HCT116 (cell line): ENCODE measurements at regions not wholly inside any gene's neighbourhood (a gene's known extent, or its start where the extent isn't known, plus 50 kb on each side); places are given as distances from the start of the nearest gene placed in this dataset.
"Not testable (repeated sequence)": the region's sequence is repeated elsewhere in the genome, so short reads cannot be mapped to it uniquely, and the experiment has no call there.

Experiments used
- ATAC-seq: fragments of 200-7000 bp; cut with Tn5 transposase; 2 replicates; pipeline ENCODE4 v1.9.1; 2020; ENCODE audit warnings: mild to moderate bottlenecking, moderate library complexity
- BruUV-seq: library from RNA; stranded (reverse); fragments of 400-500 nt; replicated peaks from 2 replicates; lab custom pipeline; 2021; lab: Mats Ljungman, UMichigan
- CTCF ChIA-PET: fragments of 300-600 bp; sonication (Branson Sonifier 250); formaldehyde crosslinking; loops from one replicate; lab custom pipeline; 2021; ENCODE audit warnings: antibody characterized with exemption; lab: Charles Lee
- POLR2A ChIA-PET: fragments of 300-600, 350-600 bp; sonication (Branson Sonifier 250); formaldehyde crosslinking; loops from one replicate; lab custom pipeline; 2021; ENCODE audit warnings: antibody characterized with exemption; lab: Charles Lee
- RAD21 ChIA-PET, 2 experiments: fragments of 300-600 bp; sonication (Branson Sonifier 250); formaldehyde crosslinking; loops; one replicate each; lab custom pipeline; 2023; ENCODE audit warnings: low total read pairs in 2 of 2; ENCODE audit not compliant: uncharacterized antibody in 2 of 2, unreplicated experiment in 2 of 2, low non-redundant PET in 1 of 2; lab: Charles Lee
- DNase-seq: peaks from one replicate; pipeline ENCODE4 v3.0.0-alpha.2; 2010; ENCODE audit warnings: low read depth, low spot score
- H2AFZ ChIP-seq: fragments of 200-600 bp; shearing (Covaris generic), sonication (generic); 2 replicates; pipeline ENCODE4 v1.6.1; 2017; ENCODE audit warnings: low read depth, mixed run types, mixed read lengths, antibody characterized with exemption, low read length; ENCODE audit not compliant: poor library complexity, severe bottlenecking
- H3K27ac ChIP-seq: 2 replicates; pipeline ENCODE4 v1.5.1; 2012; ENCODE audit warnings: low read depth, low read length
- H3K27me3 ChIP-seq: fragments of 200-600 bp; sonication (generic); 2 replicates; pipeline ENCODE4 v1.6.1; 2016; ENCODE audit warnings: mixed run types, low read length, mixed read lengths; ENCODE audit not compliant: insufficient read depth
- H3K36me3 ChIP-seq, 2 experiments: fragments of 200-500 bp in 1 of 2; fragments of 200-600 bp in 1 of 2; sonication (Bioruptor generic) in 1 of 2; sonication (generic) in 1 of 2; 2 replicates each; pipeline versions ENCODE4 v1.5.1 to v1.6.1; 2014 to 2016; ENCODE audit warnings: low read length in 2 of 2, inconsistent platforms in 1 of 2, mixed read lengths in 1 of 2, mixed run types in 1 of 2; ENCODE audit not compliant: insufficient read depth in 2 of 2, control insufficient read depth in 1 of 2
- H3K4me1 ChIP-seq, 2 experiments: fragments of 200-600 bp in 1 of 2; sonication (generic) in 1 of 2; 2 replicates each; pipeline versions ENCODE4 v1.5.1 to v1.6.1; 2012 to 2017; ENCODE audit warnings: low read length in 2 of 2, inconsistent platforms in 1 of 2, mild to moderate bottlenecking in 1 of 2, mixed read lengths in 1 of 2, mixed run types in 1 of 2, moderate library complexity in 1 of 2; ENCODE audit not compliant: insufficient read depth in 2 of 2, control insufficient read depth in 1 of 2
- H3K4me2 ChIP-seq: fragments of 200-600 bp; sonication (generic); 2 replicates; pipeline ENCODE4 v1.6.1; 2017; ENCODE audit warnings: mixed run types, low read length, mixed read lengths
- H3K4me3 ChIP-seq, 2 experiments: fragments of 200-600 bp in 1 of 2; sonication (generic) in 1 of 2; replicated peaks in 1 of 2; 2 replicates each; pipeline ENCODE4 v1.5.1; 2011 to 2016; ENCODE audit warnings: low read length in 2 of 2, control low read depth in 1 of 2, low read depth in 1 of 2, mild to moderate bottlenecking in 1 of 2, mixed read lengths in 1 of 2, mixed run types in 1 of 2
- H3K79me2 ChIP-seq: fragments of 200-600 bp; sonication (generic); 2 replicates; pipeline ENCODE4 v1.6.1; 2017; ENCODE audit warnings: mild to moderate bottlenecking, mixed run types, low read length, moderate library complexity, mixed read lengths; ENCODE audit not compliant: insufficient read depth
- H3K9ac ChIP-seq: fragments of 200-600 bp; sonication (generic); 2 replicates; pipeline ENCODE4 v1.6.1; 2016; ENCODE audit warnings: low read length, mixed read lengths
- H3K9me2 ChIP-seq: fragments of 200-600 bp; sonication (generic), shearing (Covaris generic); 2 replicates; pipeline ENCODE4 v1.6.1; 2017; ENCODE audit warnings: mixed run types, mild to moderate bottlenecking, moderate library complexity; ENCODE audit not compliant: insufficient read depth
- H3K9me3 ChIP-seq, 2 experiments: fragments of 200-500 bp in 1 of 2; fragments of 200-600 bp in 1 of 2; sonication (Bioruptor generic) in 1 of 2; sonication (generic) in 1 of 2; 2 replicates each; pipeline ENCODE4 v1.6.1; 2014 to 2017; ENCODE audit warnings: low read length in 2 of 2, mixed read lengths in 2 of 2, inconsistent platforms in 1 of 2, low read depth in 1 of 2, mild to moderate bottlenecking in 1 of 2, mixed run types in 1 of 2, moderate library complexity in 1 of 2; ENCODE audit not compliant: control insufficient read depth in 1 of 2, insufficient read depth in 1 of 2
- H4K20me1 ChIP-seq: fragments of 200-600 bp; sonication (generic), shearing (Covaris generic); 2 replicates; pipeline ENCODE4 v1.6.1; 2017; ENCODE audit warnings: mixed run types, mild to moderate bottlenecking, moderate library complexity; ENCODE audit not compliant: insufficient read depth
- POLR2A ChIP-seq: IDR thresholded peaks from 2 replicates; pipeline ENCODE4 v1.7.0; 2011; ENCODE audit warnings: borderline replicate concordance; ENCODE audit not compliant: insufficient read depth, insufficient read length; ENCODE audit errors: extremely low read depth
- POLR2AphosphoS5 ChIP-seq: IDR thresholded peaks from 2 replicates; pipeline ENCODE4 v1.6.1; 2011; ENCODE audit warnings: mild to moderate bottlenecking, low read depth, low read length, moderate library complexity
- ZFX ChIP-seq: fragments of 450-650 bp; IDR thresholded peaks from 2 replicates; pipeline ENCODE4 v1.6.1; 2017
- intact Hi-C: fragments of 100-400 bp; cut with micrococcal nuclease; formaldehyde crosslinking; loops from 2 replicates; pipeline ENCODE4 v1.10.0; 2022
- TF ChIP-seq, protein P1 (sequence below): IDR thresholded peaks from 2 replicates; pipeline ENCODE4 v1.6.1; 2012; ENCODE audit warnings: low read depth
- TF ChIP-seq, protein P2 (sequence below): IDR thresholded peaks from 2 replicates; pipeline ENCODE4 v1.6.1; 2012

DNA sequence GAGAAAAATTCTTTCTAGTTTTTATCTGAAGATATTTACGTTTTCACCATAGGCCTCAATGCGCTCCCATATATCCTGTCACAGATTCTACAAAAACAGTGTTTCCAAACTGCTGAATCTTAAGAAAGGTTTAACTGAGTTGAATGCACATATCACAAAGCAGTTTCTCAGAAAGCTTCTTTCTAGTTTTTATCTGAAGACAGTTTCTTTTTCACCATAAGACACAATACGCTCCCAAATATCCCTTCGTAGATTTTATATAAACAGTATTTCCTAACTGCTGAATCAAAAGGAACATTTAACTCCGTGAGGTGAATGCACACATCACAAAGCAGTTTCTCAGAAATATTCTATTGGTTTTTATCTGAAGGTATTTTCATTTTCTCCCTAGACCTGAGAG is 385.5 kb downstream of the ALG10 start:
- ChIA-PET CTCF (no interaction called here), POLR2A (no interaction called here)
- Histone ChIP-seq H3K79me2 (no peaks in the 10 kb centered on the region), H3K36me3 (no peaks in the 10 kb centered on the region)
- ATAC-seq = no peak
- no peak for TF ChIP-seq ZFX
- no peak for TF ChIP-seq POLR2A
- TF ChIP-seq POLR2AphosphoS5 = no peak
- TF ChIP-seq, protein P1, sequence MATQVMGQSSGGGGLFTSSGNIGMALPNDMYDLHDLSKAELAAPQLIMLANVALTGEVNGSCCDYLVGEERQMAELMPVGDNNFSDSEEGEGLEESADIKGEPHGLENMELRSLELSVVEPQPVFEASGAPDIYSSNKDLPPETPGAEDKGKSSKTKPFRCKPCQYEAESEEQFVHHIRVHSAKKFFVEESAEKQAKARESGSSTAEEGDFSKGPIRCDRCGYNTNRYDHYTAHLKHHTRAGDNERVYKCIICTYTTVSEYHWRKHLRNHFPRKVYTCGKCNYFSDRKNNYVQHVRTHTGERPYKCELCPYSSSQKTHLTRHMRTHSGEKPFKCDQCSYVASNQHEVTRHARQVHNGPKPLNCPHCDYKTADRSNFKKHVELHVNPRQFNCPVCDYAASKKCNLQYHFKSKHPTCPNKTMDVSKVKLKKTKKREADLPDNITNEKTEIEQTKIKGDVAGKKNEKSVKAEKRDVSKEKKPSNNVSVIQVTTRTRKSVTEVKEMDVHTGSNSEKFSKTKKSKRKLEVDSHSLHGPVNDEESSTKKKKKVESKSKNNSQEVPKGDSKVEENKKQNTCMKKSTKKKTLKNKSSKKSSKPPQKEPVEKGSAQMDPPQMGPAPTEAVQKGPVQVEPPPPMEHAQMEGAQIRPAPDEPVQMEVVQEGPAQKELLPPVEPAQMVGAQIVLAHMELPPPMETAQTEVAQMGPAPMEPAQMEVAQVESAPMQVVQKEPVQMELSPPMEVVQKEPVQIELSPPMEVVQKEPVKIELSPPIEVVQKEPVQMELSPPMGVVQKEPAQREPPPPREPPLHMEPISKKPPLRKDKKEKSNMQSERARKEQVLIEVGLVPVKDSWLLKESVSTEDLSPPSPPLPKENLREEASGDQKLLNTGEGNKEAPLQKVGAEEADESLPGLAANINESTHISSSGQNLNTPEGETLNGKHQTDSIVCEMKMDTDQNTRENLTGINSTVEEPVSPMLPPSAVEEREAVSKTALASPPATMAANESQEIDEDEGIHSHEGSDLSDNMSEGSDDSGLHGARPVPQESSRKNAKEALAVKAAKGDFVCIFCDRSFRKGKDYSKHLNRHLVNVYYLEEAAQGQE = no peak
- TF ChIP-seq, protein P2, sequence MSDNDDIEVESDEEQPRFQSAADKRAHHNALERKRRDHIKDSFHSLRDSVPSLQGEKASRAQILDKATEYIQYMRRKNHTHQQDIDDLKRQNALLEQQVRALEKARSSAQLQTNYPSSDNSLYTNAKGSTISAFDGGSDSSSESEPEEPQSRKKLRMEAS = no peak
- TF ChIP-seq, all 23 proteins: peak for 0
- Histone ChIP-seq H3K9me2 (no peaks in the 10 kb centered on the region), H3K27me3 (no peaks in the 10 kb centered on the region), H4K20me1 (no peaks in the 10 kb centered on the region), H3K9ac (no peak overlapping the region), H3K4me3 (no peak overlapping the region), H3K9me3 (peaks cover 0 to 38% of the 10 kb centered on the region in 2 experiments; a peak in 3 of 4 replicates), H2AFZ (no peak overlapping the region), H3K4me1 (no peaks in the 10 kb centered on the region), H3K4me2 (no peak overlapping the region), H3K27ac (no peak overlapping the region)
- no TSS peak for BruUV-seq
- DNase-seq = no peak
- intact Hi-C loops = no loop called here
- RAD21 ChIA-PET = no interaction called here

DNA sequence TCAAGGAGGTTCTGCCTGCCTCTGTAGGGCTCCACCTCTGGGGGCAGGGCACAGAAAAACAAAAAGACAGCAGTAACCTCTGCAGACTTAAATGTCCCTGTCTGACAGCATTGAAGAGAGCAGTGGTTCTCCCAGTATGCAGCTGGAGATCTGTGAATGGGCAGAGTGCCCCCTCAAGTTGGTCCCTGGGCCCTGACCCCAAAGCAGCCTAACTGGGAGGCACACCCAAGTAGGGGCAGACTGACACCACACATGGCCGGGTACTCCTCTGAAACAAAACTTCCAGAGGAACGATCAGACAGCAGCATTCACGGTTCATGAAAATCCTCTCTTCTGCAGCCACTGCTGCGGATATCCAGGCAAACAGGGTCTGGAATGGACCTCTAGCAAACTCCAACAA is 409.2 kb downstream of the ALG10 start:
- RAD21 ChIA-PET, H3K79me2 ChIP-seq, H3K36me3 ChIP-seq, H4K20me1 ChIP-seq, POLR2A ChIA-PET, H3K4me2 ChIP-seq, H3K27ac ChIP-seq, intact Hi-C loops, DNase-seq, CTCF ChIA-PET, H3K4me1 ChIP-seq, H3K27me3 ChIP-seq, BruUV-seq, H3K4me3 ChIP-seq, ATAC-seq, H3K9me2 ChIP-seq, H2AFZ ChIP-seq, H3K9ac ChIP-seq: not testable (repeated sequence)
- H3K9me3 ChIP-seq = peaks cover 0 to 14% of the 10 kb centered on the region in 2 experiments; a peak in 2 of 4 replicates
